ENCODE measurements at regions not wholly inside any gene's neighbourhood (a gene's known extent, or its start where the extent isn't known, plus 50 kb on each side); places are given as distances from the start of the nearest gene placed in this dataset.
"Not testable (repeated sequence)": the region's sequence is repeated elsewhere in the genome, so short reads cannot be mapped to it uniquely, and the experiment has no call there.

DNA sequence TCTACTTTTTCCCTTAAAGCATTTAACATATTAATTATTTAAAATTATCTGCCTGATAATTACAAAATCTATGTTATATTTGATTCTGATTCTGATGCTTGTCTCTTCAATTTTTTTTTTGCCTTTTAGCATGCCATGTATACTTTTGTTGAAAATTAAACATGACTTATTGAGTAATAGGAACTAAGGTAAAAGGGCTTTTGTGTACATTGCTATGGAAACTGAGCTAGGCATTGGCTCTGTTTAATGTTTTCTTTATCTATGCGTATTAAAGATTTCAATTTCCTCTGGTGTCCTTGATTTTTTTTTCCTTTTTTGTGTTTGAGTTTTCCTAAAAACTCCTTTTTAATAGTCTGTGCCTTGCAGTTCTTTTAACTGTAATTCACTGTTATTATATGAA, 805.2 kb downstream of the DHX35 start:
- no peak for DNase-seq
- no peak for ATAC-seq
- intact Hi-C loops (cut with DNase I): no loop called here

DNA sequence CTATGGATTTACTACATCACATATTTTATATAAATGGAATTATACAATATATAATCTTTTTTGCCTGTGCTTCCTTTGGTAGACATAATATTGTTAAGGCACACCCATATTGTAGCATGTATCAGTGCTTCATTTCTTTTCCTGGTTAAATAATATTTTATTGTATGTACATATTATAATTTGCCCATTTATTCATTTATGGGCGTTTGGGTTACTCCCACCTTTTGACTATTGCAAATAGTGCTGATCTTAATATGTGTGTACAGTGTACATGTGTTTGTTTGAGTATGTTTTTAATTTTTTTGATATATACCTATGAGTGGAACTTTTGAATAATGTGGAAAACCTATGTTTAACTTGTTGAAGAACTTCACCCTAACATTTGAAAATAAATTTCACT, 804.2 kb downstream of the DHX35 start:
- ATAC-seq (no peak), DNase-seq (no peak)
- intact Hi-C loops (cut with DNase I): no loop called here

DNA sequence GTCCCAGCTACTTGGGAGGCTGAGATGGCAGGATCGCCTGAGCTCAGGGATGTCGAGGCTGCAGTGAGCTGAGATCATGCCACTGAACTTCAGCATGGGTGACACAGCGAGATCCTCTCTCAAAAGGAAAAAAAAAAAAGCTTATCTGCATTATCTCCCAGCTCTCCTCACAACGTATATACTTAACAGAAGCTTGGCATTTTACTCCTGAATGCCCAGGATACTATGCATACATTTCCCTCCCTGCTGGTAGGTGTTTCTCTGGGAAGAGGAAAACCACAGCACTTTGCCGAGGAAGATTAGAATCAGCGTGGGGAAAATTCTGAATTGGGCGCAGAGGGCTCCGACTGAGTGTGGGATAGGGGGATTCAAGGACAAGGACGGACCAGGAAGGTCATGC, 800.6 kb downstream of the DHX35 start:
- no peak for ATAC-seq
- no peak for DNase-seq
- intact Hi-C loops (cut with DNase I): no loop called here

DNA sequence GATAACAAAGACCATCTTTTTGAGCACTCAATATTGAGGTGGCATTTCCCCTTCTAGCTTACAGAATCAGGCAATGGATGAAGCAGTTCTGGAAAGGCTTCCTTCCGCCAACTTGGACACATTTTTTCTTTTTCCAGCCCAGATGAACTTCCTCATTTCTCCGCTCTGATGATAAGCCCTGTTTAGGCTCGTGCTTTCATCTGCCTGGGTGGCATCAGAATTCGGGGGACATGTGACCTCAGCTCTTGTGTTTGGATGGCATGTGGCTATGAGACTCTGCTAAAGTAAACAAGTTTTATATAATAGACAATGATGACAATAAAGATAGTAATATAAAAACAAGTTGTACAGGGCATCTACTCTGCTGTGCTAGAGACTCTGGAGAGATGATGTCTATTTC, 796.7 kb downstream of the DHX35 start:
- intact Hi-C loops (cut with DNase I): no loop called here
- DNase-seq (no peak), ATAC-seq (no peak)

DNA sequence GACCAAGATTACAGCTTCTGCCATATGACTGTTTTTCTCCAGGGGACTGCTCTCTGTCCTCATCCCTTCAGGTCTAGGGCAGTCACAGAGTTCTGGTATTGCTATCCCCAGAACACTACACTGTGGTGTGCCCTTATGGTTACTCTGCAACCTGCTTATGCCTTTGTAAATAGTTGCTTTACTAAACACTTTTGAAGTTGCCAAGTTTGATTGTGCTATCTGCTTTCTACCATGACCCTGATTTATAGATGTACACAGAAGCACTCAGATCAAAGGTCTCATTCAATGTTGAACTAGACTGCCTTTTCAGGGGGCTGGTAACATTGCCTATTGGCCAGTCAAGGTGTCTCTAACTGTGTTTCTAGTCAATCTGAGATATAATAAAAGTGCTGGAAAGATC, 794.7 kb downstream of the DHX35 start:
- intact Hi-C loops (cut with DNase I): no loop called here
- ATAC-seq: no peak
- no peak for DNase-seq

DNA sequence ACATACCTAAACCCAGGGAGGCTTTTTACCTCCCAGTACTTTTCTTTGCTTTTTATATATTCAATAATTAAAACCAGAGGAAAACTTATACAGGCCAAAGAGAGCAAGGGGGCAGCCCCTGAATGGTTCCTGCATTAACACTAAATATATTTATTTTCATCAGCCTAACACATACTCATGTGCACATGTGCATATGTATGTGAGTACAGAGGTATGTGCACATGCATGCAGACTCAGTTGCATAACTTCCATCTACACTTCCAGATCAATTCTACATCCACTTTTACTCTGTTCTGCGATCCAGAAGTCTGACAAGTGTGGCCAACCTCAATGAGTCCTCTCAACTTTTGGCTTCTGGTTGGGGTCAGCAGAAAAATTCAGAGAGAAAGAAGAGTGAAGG, 794.2 kb downstream of the DHX35 start:
- DNase-seq (no peak), ATAC-seq (no peak)
- intact Hi-C loops (cut with DNase I): no loop called here

DNA sequence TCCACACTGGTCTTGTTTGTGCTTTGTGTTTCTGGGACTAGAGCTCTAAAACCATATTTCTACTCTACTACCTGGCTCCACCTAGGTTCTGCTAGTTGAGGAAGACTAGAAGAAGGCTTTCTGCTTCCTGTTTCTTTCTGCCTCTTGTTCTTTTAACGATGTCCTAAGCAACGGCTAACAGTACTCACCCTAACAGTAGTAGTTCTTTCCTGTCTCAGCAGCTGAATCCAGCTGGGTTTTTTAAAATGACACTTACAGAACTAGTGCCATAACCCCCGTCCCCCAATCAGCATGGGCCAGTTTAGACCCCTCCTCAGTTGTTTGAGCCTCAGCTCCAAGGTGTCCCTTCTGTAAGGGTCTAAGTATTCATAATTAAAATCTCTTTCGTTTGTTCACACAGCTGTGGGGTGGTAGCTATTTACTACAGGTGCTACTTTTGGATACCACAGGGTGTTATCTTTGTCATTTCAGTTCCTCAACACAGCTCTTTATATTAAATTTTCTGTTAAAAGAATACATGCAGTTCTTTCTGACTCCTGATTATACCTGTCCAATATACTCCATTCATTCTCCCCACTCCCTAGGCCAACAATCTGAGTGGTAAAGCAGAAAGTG, 790.2 kb downstream of the DHX35 start:
- intact Hi-C loops (cut with DNase I): no loop called here

DNA sequence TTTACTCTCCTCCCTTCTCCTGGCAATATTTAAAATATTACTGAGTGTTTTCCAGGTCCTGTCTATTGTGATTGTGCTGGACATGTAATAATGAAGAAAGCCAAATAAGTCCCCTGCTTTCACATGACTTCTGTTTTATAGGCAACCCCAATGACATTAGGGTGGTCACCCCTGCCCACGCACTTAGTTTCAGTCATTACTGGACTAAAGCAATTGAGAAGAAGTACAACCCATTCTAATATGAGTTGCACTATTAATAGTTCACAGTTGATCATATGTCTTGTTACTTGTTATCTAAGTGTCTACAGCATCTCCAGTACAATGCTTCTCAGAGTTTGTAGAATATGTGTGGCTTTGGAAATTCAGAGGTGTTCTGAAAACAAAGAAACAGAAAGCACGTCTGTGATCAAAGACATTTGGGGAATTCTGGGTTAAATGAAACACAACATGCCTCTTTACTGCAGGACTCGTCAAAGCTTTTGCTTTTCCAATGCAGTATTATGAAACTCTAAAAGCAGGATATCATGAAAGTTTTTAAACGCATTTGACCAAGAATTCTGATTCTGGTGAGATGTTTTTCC, 789.5 kb downstream of the DHX35 start:
- ATAC-seq (no peak), DNase-seq (no peak)
- intact Hi-C loops (cut with DNase I): no loop called here

More for the DNA sequence above, 790.2 kb downstream of the DHX35 start:
- DNase-seq (no peak), ATAC-seq (no peak)

DNA sequence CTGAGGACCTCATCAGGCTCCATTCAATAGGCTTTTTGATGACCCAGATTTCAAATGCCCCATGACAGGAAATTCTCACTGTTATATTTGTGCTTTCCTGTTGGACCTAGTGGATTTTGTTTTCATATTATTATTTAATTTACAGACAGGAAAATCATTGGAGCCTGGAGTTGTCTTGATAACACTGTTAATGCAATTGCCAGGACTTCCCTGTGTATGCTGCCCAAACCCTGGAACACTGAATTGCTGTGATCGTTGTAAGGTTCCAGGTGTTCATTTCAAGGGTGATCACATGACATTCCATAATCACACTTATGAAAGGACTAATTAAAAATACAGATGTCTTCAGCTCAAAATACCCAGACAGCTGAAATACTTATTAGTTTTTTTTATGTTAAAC, 783.2 kb downstream of the DHX35 start:
- intact Hi-C loops (cut with DNase I): no loop called here

DNA sequence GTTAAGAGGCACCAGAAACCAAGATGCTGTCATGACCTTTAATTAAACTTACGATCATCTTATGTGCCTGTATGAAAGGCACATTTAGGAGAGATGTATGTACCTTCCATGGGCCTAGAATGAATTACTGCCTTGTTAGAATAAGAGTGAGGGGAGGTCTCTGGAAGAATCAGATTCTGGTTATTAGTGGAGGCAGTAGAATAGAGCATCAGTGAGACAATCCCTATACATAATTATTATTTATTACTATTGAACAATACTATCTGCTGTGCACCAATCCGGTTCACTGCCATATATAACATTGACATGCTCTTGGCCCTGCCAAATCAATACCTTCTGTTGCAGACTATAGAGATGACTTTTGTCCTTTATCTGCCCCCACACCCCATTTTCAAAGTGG, 776.5 kb downstream of the DHX35 start:
- no peak for ATAC-seq
- DNase-seq: no peak
- intact Hi-C loops (cut with DNase I): no loop called here

More for the DNA sequence above, 783.2 kb downstream of the DHX35 start:
- ATAC-seq (peak in 1 of 2 donors; percentile 68), DNase-seq (no peak)

DNA sequence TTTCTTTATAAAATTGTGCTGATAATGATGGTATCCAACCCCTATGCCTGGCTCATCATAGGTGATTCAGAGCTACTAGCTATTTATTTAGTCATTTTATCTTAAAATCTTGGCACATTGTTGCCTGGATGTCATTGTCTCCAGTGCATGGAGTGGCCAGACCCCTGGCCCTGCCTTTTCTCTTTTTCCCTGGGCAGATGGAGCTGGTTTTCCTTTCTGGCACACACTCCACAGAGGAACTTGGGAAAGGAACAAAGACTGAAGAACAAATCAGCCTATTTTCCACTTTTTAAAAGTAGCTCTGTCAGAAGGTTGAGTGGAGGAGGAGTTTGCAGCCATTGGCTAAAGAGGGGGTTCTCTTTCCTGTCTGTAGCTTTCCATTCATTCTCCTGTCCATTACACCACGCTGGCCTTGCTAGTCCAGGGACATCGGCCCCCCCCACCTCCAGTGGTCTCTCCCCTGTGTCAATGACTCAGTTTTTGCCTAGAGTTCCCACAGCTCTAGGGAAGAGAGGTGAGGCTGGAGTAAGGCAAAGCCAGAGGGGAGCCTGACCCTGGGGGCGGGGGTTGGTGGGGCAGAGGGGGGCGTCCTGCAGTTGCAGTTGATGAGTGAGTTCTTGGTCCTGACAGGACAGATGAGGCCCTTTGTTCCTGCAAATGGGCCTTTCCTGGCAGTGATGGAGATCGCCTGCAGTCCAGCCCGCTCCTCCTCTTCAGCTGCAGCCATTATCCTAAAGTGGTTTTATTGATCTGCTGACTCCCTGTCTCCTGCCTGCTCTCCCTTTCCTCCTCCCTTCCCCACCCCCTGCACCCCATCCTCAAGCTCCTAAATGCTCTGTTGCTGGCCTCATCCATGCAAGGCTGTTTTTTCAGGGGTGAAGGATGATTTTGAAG, 774.5 kb downstream of the DHX35 start:
- intact Hi-C loops (cut with DNase I): no loop called here
- ATAC-seq (no peak), DNase-seq (no peak)

DNA sequence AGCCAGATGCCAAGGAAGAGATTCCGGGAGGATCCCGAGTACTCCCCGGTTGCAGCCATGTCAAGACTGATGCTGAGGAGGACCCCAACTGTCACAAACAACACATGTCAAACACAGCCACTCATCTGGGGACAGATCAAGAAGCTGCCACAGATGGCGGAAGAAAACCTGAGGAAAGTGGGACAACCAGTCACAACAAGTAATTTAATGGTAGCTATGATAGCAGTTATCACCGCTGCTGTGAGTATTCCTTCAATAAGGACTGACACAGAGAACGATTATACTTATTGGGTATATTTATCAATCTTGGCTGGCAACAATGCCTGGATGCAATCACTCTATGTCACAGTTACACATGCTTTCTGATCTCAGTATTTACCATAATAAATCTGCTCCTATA, 763.4 kb downstream of the DHX35 start:
- DNase-seq; ATAC-seq; intact Hi-C loops (cut with DNase I): not testable (repeated sequence)

DNA sequence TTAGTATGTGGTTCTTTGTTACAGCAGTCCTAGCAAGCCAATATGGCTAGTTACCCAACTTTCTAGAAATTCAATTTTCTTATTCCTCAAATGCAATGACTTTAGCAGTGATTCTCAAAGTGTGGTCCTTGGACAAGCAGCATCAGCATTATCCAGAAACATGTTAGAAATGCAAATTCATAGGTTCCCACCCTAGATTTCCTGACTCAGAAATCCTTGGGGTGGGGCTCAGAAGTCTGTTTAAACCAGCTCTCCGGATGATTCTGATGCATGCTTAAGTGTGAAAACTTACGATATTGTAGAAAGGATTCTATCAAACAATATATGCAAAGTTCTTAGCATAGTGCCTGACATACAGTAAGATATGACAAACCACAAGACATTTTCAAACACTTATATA, 757.1 kb downstream of the DHX35 start:
- no peak for ATAC-seq
- DNase-seq: no peak
- intact Hi-C loops (cut with DNase I): no loop called here

DNA sequence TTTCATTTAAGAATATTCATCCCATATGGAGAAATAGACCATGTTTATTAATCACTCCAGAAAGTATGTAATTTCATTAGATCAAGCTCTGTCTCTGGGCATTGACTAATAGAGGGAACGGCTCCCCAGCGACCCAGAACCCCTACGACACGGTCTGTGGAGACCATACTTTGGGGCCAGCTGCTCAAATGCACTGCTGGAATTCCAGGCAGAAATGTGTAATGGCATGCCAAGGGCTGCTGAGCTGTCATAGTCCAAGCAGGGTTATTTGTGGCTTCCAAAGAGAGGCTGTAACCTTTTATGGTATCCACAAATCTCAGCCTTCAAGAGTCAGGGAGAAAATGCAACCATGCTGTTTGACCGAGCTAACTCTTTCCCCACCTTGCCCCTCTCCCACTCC, 755.8 kb downstream of the DHX35 start:
- DNase-seq: no peak
- no peak for ATAC-seq
- intact Hi-C loops (cut with DNase I): no loop called here

DNA sequence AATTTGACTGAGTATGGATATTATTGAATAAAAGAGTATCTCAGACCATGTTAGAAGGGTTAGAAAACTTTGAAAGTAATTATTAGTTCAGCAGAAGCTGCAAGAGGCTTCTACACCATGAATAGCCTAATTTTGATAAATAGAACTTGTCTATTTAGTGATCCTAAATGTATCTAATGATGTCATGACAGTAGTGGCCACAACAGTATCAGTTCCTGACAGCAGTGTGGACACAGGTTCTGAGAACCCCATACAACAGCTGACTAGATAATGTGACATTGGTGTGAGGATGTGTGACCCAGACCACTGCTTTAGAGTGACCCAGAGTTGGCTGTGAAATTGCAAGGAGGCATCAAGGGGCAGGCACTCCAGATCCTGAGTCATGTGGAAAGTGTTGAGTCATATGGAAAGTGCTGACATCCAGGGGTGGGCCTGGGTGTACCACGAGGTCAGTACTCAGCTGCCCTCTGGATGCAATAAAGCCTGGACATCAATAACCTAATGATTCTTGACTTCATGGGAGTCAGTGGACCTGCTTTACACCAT, 754.7 kb downstream of the DHX35 start:
- ATAC-seq: peak in 1 of 2 donors; percentile 34
- intact Hi-C loops (cut with DNase I): no loop called here

DNA sequence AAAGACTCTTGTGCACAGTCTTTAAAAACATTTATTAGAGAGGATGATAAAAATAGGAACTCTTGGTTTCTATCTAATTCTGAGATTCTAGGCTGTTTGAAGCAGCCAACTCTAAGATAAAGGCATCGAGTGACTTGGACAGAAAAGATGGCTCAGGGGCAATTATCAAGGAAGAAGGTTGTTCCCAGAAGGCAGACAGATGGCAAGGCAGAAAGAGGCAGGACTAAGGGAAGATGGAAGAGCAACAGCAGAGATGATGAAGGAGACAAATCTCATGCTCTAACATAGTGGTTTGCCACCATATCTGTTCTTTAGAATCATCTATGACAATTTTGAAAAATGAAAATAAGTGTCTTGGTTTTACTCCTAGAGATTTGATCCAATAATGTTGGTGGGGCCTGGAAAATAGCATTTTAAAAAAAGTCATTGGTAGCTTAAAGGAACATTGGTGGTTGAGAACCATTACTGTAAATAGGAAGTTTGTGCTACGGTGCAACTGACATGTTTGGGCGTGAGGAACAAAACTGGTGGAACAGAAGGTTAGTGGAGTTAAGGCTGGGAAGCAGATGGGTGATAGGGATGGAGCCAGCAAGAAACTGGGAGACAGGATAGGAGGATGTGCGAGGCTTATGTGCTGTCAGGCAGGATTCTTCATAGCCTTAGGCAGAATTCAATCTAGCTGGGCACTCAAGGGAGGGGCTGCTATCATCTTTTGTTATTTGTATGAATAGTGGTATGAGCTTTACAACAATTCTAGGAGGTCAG, 751.1 kb downstream of the DHX35 start:
- no peak for ATAC-seq
- intact Hi-C loops (cut with DNase I): no loop called here
- DNase-seq: no peak

More for the DNA sequence above, 754.7 kb downstream of the DHX35 start:
- no peak for DNase-seq

DNA sequence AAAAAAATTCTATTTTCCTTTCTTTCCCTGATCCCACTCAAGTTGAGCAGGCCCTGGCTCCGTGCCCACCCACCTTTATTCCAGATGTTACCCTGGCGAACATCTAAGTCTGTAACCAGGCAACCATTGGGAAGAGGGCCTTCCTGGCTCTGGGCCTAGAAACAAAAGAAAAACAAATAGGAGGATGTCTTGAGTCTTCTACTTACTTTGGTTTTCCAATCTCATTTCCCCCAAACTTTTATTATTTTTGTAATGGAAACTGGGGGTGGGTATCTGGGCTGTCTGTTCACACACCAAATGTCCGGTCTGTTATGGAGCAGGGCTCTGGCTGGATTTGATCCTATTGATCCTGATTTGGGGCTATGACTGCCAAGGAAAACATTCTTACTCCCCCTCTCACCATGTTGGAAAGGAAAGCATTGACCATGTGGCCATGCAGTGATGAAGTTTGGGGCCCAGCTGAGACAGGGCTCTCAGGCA, 744.1 kb downstream of the DHX35 start:
- ATAC-seq: peak; percentile 70 to 88
- peak; percentile 25 for DNase-seq

DNA sequence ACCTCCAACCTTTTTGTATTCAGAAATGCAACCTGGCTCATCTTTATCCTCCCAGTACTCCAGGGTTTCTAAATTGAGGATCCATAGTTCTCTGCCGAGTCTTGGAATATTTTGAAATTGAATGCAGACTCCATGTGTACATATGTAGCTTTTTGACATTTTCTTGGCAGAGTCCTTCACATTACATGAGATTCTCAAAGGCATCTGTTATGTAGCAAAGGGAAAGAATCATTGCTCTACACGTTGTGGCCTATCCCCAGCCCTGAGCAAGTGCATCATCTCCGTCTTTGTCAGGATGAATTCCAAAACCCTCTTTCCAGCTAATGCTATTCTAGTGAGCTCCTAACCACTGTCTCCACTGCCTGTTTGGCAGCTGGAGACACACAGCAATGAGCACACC, 742.9 kb downstream of the DHX35 start:
- intact Hi-C loops (cut with DNase I): no loop called here
- ATAC-seq (no peak), DNase-seq (no peak)

More for the DNA sequence above, 744.1 kb downstream of the DHX35 start:
- intact Hi-C loops (cut with DNase I): no loop called here

DNA sequence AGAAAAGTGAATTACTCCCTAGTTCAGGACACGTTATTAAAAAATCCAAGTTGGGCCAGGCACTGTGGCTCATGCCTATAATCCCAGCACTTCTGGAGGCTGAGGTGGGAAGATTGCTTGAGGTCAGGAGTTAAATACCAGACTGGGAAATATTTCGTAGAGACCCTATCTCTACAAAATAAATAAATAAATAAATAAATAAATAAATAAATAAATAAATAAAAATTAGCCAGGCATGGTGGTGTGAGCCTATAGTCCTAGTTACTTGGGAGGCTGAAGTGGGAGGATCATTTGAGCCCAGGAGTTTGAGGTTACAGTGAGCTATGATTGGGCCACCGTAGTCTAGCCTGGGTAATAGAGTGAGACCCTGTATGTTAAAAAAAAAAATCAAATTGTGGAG, 741.2 kb downstream of the DHX35 start:
- ATAC-seq; intact Hi-C loops (cut with DNase I); DNase-seq: not testable (repeated sequence)
